ENCODE measurements at regions not wholly inside any gene's neighbourhood (a gene's known extent, or its start where the extent isn't known, plus 50 kb on each side); places are given as distances from the start of the nearest gene placed in this dataset. TPM values are rescaled to one million over a fixed set of nuclear protein-coding genes. Genes with fewer than 3 reads are reported as not detected.

DNA sequence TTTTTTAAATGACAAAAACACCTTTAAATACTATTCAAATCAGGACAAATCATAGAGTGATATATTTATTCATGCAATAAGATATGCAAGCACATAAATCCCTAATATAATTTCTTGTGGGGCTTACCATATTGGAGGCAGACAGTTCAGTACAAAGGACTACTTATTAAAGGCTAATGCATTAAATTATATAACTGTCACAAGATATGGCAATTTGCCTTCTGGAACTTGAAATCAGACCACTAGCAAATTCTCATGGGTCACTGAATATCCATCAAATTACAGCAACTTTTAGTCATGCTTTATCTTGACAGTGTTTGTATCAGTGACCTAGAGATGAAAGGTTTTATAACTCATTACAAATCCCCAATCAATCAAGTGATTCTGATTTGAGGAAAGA lies 54.1 kb upstream of the NCAM2 start:
- H3K79me1 ChIP-seq (replicated peaks; ENCODE audit: low read length, poor library complexity, severe bottlenecking), result no peaks in the 10 kb centered on the region
- no peaks in the 10 kb centered on the region for H3K36me3 ChIP-seq (ENCODE audit: control insufficient read depth in 1 of 2, insufficient read depth in 2 of 2, low read depth in 1 of 2, low read length in 2 of 2)
- H3K4me3 ChIP-seq (ENCODE audit: insufficient read depth in 1 of 2, low read depth in 1 of 2, low read length in 2 of 2), result no peak overlapping the region
- no peaks in the 10 kb centered on the region for H3K27me3 ChIP-seq (ENCODE audit: control insufficient read depth in 1 of 2, insufficient read depth in 1 of 2, low read length in 2 of 2)
- H2BK15ac ChIP-seq (ENCODE audit: low read depth, poor library complexity, severe bottlenecking), result no peak overlapping the region
- H2BK12ac ChIP-seq (ENCODE audit: low read length in 2 of 2), result no peak overlapping the region
- H2AK5ac ChIP-seq (ENCODE audit: low read length, severe bottlenecking), result no peak overlapping the region
- no peak overlapping the region for H2AFZ ChIP-seq (ENCODE audit: low read depth, low read length)
- H2BK120ac ChIP-seq (ENCODE audit: low read depth, low read length), result no peak overlapping the region
- H3K9ac ChIP-seq (ENCODE audit: low read length), result no peak overlapping the region
- no peak overlapping the region for H3K23ac ChIP-seq (ENCODE audit: low read length in 2 of 2)
- H3K4me1 ChIP-seq (ENCODE audit: control insufficient read depth, insufficient read depth, low read depth, low read length), result no peaks in the 10 kb centered on the region
- no peaks in the 10 kb centered on the region for H3K9me3 ChIP-seq (ENCODE audit: control insufficient read depth, low read length)
- no peak overlapping the region for H2BK5ac ChIP-seq (ENCODE audit: low read depth, low read length, poor library complexity, severe bottlenecking)
- H4K8ac ChIP-seq (ENCODE audit: low read length), result no peak overlapping the region
- no peak overlapping the region for H3K14ac ChIP-seq (ENCODE audit: low read length in 2 of 2)
- no peak overlapping the region for H3K27ac ChIP-seq (ENCODE audit: low read length, poor library complexity, severe bottlenecking)
- no peak overlapping the region for H3K18ac ChIP-seq (ENCODE audit: low read depth in 1 of 2, low read length in 2 of 2)
- DNase-seq, result no peak
- no peak overlapping the region for H3K4me2 ChIP-seq (ENCODE audit: low read length, poor library complexity, severe bottlenecking)
- no peak overlapping the region for H4K91ac ChIP-seq (ENCODE audit: low read length)
- no peak overlapping the region for H3K4ac ChIP-seq (ENCODE audit: low read depth in 1 of 2, low read length in 2 of 2)

DNA sequence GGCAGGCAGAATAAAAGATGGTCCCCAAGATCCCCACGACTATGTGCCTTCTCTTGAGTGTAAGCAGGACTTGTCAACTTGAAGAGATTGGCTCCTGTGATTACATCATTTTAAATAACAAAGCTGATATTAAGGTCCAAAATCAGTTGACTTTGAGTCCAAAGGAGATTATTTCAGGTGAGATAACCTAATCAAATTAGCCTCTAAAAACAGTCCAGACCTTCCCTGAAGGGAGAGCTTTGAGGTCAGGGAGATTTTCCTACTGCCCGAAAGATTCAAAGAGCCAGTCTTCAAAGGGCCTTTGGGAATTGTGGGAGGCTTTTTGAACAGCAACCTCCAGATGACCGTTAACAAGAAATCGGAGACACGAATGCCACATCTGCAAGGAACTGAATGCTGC lies 51.5 kb upstream of the NCAM2 start:
- Histone ChIP-seq H3K9me3 (ENCODE audit: control insufficient read depth, low read length) (no peaks in the 10 kb centered on the region), H3K79me1 (replicated peaks; ENCODE audit: low read length, poor library complexity, severe bottlenecking) (no peaks in the 10 kb centered on the region), H3K18ac (ENCODE audit: low read depth in 1 of 2, low read length in 2 of 2) (no peak overlapping the region), H3K4ac (ENCODE audit: low read depth in 1 of 2, low read length in 2 of 2) (no peak overlapping the region), H2BK5ac (ENCODE audit: low read depth, low read length, poor library complexity, severe bottlenecking) (no peak overlapping the region), H2BK15ac (ENCODE audit: low read depth, poor library complexity, severe bottlenecking) (no peak overlapping the region), H3K9ac (ENCODE audit: low read length) (no peak overlapping the region), H3K27ac (ENCODE audit: low read length, poor library complexity, severe bottlenecking) (no peak overlapping the region), H3K36me3 (ENCODE audit: control insufficient read depth in 1 of 2, insufficient read depth in 2 of 2, low read depth in 1 of 2, low read length in 2 of 2) (no peaks in the 10 kb centered on the region), H3K4me1 (ENCODE audit: control insufficient read depth, insufficient read depth, low read depth, low read length) (no peaks in the 10 kb centered on the region), H3K14ac (ENCODE audit: low read length in 2 of 2) (no peak overlapping the region), H4K8ac (ENCODE audit: low read length) (no peak overlapping the region), H2AK5ac (ENCODE audit: low read length, severe bottlenecking) (no peak overlapping the region), H2BK12ac (ENCODE audit: low read length in 2 of 2) (no peak overlapping the region), H2BK120ac (ENCODE audit: low read depth, low read length) (no peak overlapping the region), H3K27me3 (ENCODE audit: control insufficient read depth in 1 of 2, insufficient read depth in 1 of 2, low read length in 2 of 2) (no peaks in the 10 kb centered on the region), H3K4me2 (ENCODE audit: low read length, poor library complexity, severe bottlenecking) (no peak overlapping the region), H4K91ac (ENCODE audit: low read length) (no peak overlapping the region), H3K23ac (ENCODE audit: low read length in 2 of 2) (no peak overlapping the region), H3K4me3 (ENCODE audit: insufficient read depth in 1 of 2, low read depth in 1 of 2, low read length in 2 of 2) (no peak overlapping the region), H2AFZ (ENCODE audit: low read depth, low read length) (no peak overlapping the region)
- DNase-seq, result no peak
- WGBS, result 65% methylated on average over 5 of the region's 5 CpGs

Small RNA genes lying in the stretch of these regions (small RNA-seq; reads per million reads assigned to genes)
- not detected for gene AL157359.3 (ENCODE audit: low read depth)
- not detected for gene AP001506.1 (ENCODE audit: low read depth)
- gene MIR548X (ENCODE audit: low read depth), result not detected
- not detected for gene RN7SKP147 (ENCODE audit: low read depth)
- gene RNU1-139P (ENCODE audit: low read depth), result not detected
- not detected for gene RNU6-772P (ENCODE audit: low read depth)
- gene RPL37P4 (ENCODE audit: low read depth), result not detected

All from mesenchymal stem cell (in vitro differentiated cells and primary cell).